Upper lobe of left lung (tissue), 6 donors: ENCODE measurements at regions not wholly inside any gene's neighbourhood (a gene's known extent, or its start where the extent isn't known, plus 50 kb on each side); places are given as distances from the start of the nearest gene placed in this dataset.

Experiments used
- ATAC-seq, 2 donors: fragments of 200-7000 bp; cut with Tn5 transposase; one replicate each; pipeline ENCODE4 v1.9.1; 2022; ENCODE audit warnings: mild to moderate bottlenecking in 2 of 2, moderate library complexity in 2 of 2; ENCODE audit not compliant: low FRiP score in 2 of 2
- DNase-seq, 2 donors: peaks; one replicate each; pipeline ENCODE4 v3.0.0-alpha.2; 2019 to 2020
- H3K27ac ChIP-seq, 4 donors: fragments of 200-600 bp; sonication (generic); one replicate each; pipeline ENCODE4 v1.5.1; 2016 to 2019
- H3K27me3 ChIP-seq, 4 donors: fragments of 200-600 bp; sonication (generic); one replicate each; pipeline ENCODE4 v1.5.1; 2017 to 2019
- H3K36me3 ChIP-seq, 4 donors: fragments of 200-600 bp; sonication (generic); one replicate each; pipeline ENCODE4 v1.5.1; 2016 to 2019
- H3K4me1 ChIP-seq, 4 donors: fragments of 200-600 bp; sonication (generic); one replicate each; pipeline ENCODE4 v1.5.1; 2018 to 2019
- H3K4me3 ChIP-seq, 4 donors: fragments of 200-600 bp; sonication (generic); one replicate each; pipeline ENCODE4 v1.5.1; 2017 to 2019; ENCODE audit warnings: mild to moderate bottlenecking in 2 of 4, moderate library complexity in 1 of 4
- H3K9me3 ChIP-seq, 4 donors: fragments of 200-600 bp; sonication (generic); one replicate each; pipeline ENCODE4 v1.5.1; 2018 to 2019
- CTCF ChIP-seq, 6 experiments: fragments of 450-650 bp in 4 of 6; fragments of 200-600 bp in 2 of 6; sonication (generic) in 2 of 6; IDR thresholded peaks; one replicate each; pipeline ENCODE4 v1.5.1; 2016 to 2019; ENCODE audit warnings: antibody characterized with exemption in 6 of 6
- EP300 ChIP-seq, 4 donors: sonication (generic); formaldehyde crosslinking; IDR thresholded peaks; one replicate each; pipeline ENCODE4 v1.5.1; 2017; ENCODE audit warnings: antibody characterized with exemption in 4 of 4, control low read depth in 2 of 4
- POLR2A ChIP-seq, 4 donors: fragments of 450-650 bp; IDR thresholded peaks; one replicate each; pipeline ENCODE4 v1.5.1; 2016 to 2017; ENCODE audit warnings: antibody characterized with exemption in 4 of 4, mild to moderate bottlenecking in 2 of 4
- POLR2AphosphoS5 ChIP-seq, 2 donors: sonication (generic); formaldehyde crosslinking; IDR thresholded peaks; one replicate each; pipeline ENCODE4 v1.5.1; 2017; ENCODE audit warnings: antibody characterized with exemption in 2 of 2
- WGBS, 2 donors: methylation state at CpG; one replicate each; pipeline ENCODE4 v1.1.5; 2017 to 2018; 5-methylcytosine and 5-hydroxymethylcytosine counted together
- donor health status: DM: no; HTN: no; CAD: no; lungs with moderate emphysema.
- donor health status: DM: no; HTN: yes; CAD: no; lungs with severe emphysema.

GRCh38 chr4:130820448-130820847 is 1724.5 kb downstream of the C4orf33 start:
- ATAC-seq (no peak), DNase-seq (no peak)
- Histone ChIP-seq H3K9me3 (no peaks in the 10 kb centered on the region), H3K4me3 (no peak overlapping the region), H3K4me1 (no peaks in the 10 kb centered on the region), H3K27ac (no peak overlapping the region), H3K27me3 (no peaks in the 10 kb centered on the region), H3K36me3 (no peaks in the 10 kb centered on the region)
- TF ChIP-seq POLR2A (IDR thresholded peaks at IDR 0.05): no peak
- WGBS, 2 donors: 35% methylated on average over 1 of the region's 1 CpG

GRCh38 chr4:130825284-130825683 is 1729.3 kb downstream of the C4orf33 start:
- Histone ChIP-seq H3K27ac (no peak overlapping the region), H3K36me3 (no peaks in the 10 kb centered on the region), H3K27me3 (no peaks in the 10 kb centered on the region), H3K4me3 (no peak overlapping the region), H3K9me3 (no peaks in the 10 kb centered on the region), H3K4me1 (no peaks in the 10 kb centered on the region)
- DNase-seq (no peak), ATAC-seq (peak in 1 of 2 donors; percentile 87)
- TF ChIP-seq EP300 (IDR thresholded peaks at IDR 0.05): no peak
- no peak for TF ChIP-seq POLR2AphosphoS5 (IDR thresholded peaks at IDR 0.05)
- TF ChIP-seq CTCF (IDR thresholded peaks at IDR 0.05): no peak
- TF ChIP-seq POLR2A (IDR thresholded peaks at IDR 0.05): no peak
- WGBS, 2 donors: 82 to 88% methylated on average over 2 of the region's 2 CpGs

GRCh38 chr4:130850019-130850524 is 1754.1 kb downstream of the C4orf33 start:
- Histone ChIP-seq H3K4me1 (no peaks in the 10 kb centered on the region), H3K27me3 (no peaks in the 10 kb centered on the region), H3K4me3 (no peak overlapping the region), H3K36me3 (no peaks in the 10 kb centered on the region), H3K27ac (no peak overlapping the region), H3K9me3 (no peaks in the 10 kb centered on the region)
- TF ChIP-seq EP300 (IDR thresholded peaks at IDR 0.05) (no peak), CTCF (IDR thresholded peaks at IDR 0.05) (no peak), POLR2AphosphoS5 (IDR thresholded peaks at IDR 0.05) (no peak)
- ATAC-seq: no peak
- DNase-seq: no peak
- WGBS, 2 donors: 52 to 64% methylated on average over 5 of the region's 5 CpGs

- no peak for TF ChIP-seq EP300 (IDR thresholded peaks at IDR 0.05)
- no peak for TF ChIP-seq CTCF (IDR thresholded peaks at IDR 0.05)
- TF ChIP-seq POLR2AphosphoS5 (IDR thresholded peaks at IDR 0.05): no peak
- no peak for TF ChIP-seq POLR2A (IDR thresholded peaks at IDR 0.05)
These were observed 1755.2 kb downstream of the C4orf33 start for GRCh38 chr4:130851107-130851506.

GRCh38 chr4:130851932-130852331 is 1756.0 kb downstream of the C4orf33 start:
- Histone ChIP-seq H3K36me3 (no peaks in the 10 kb centered on the region), H3K9me3 (no peaks in the 10 kb centered on the region), H3K4me1 (no peaks in the 10 kb centered on the region), H3K27ac (no peak overlapping the region), H3K4me3 (no peak overlapping the region), H3K27me3 (no peaks in the 10 kb centered on the region)
- WGBS, 2 donors: 84 to 90% methylated on average over 2 to 3 of the region's 3 CpGs
- TF ChIP-seq EP300 (IDR thresholded peaks at IDR 0.05): no peak
- no peak for TF ChIP-seq POLR2AphosphoS5 (IDR thresholded peaks at IDR 0.05)
- no peak for TF ChIP-seq POLR2A (IDR thresholded peaks at IDR 0.05)
- no peak for TF ChIP-seq CTCF (IDR thresholded peaks at IDR 0.05)
- DNase-seq: peak in 1 of 2 donors; percentile 12
- ATAC-seq: no peak

More at GRCh38 chr4:130851107-130851506, 1755.2 kb downstream of the C4orf33 start:
- 39 to 79% methylated on average over 2 of the region's 2 CpGs for WGBS, 2 donors
- Histone ChIP-seq H3K27ac (no peak overlapping the region), H3K4me3 (no peak overlapping the region), H3K9me3 (no peaks in the 10 kb centered on the region), H3K4me1 (no peaks in the 10 kb centered on the region), H3K36me3 (no peaks in the 10 kb centered on the region), H3K27me3 (no peaks in the 10 kb centered on the region)
- ATAC-seq: no peak
- DNase-seq: no peak
